A549 (cell line): ENCODE measurements at regions not wholly inside any gene's neighbourhood (a gene's known extent, or its start where the extent isn't known, plus 50 kb on each side); places are given as distances from the start of the nearest gene placed in this dataset.

Experiments
- ATAC-seq, 2 experiments: fragments of 200-7000 bp in 1 of 2; fragments of >200 bp in 1 of 2; cut with Nextera tagmentation in 1 of 2; cut with Tn5 transposase in 1 of 2; 3 replicates each; pipeline versions ENCODE4 v1.8.0 to v1.9.1; 2018 to 2020; ENCODE audit warnings: mild to moderate bottlenecking in 1 of 2, moderate library complexity in 1 of 2
- CTCF ChIA-PET: fragments of 300-600 bp; sonication (Branson Sonifier 250); formaldehyde crosslinking; extraction: SDS; loops from one replicate; lab custom pipeline; 2021; ENCODE audit warnings: antibody characterized with exemption, inconsistent platforms; lab: Yijun Ruan, JAX
- POLR2A ChIA-PET: fragments of 350-600 bp; formaldehyde crosslinking; extraction: SDS; loops from one replicate; lab custom pipeline; 2021; ENCODE audit warnings: antibody characterized with exemption, inconsistent platforms; lab: Yijun Ruan, JAX
- DNase-seq, 2 experiments: peaks; one replicate each; pipeline versions ENCODE4 v3.0.0 to v3.0.0-alpha.2; 2011 to 2016; ENCODE audit warnings: low read depth in 1 of 2, low spot score in 1 of 2
- FAIRE-seq: peaks from 2 replicates; lab custom pipeline; 2011; peaks lifted over from hg19 to GRCh38; lab: Jason Lieb, UNC
- H3K27ac ChIP-seq, 2 experiments: fragments of >200 bp; sonication (Bioruptor Twin); formaldehyde crosslinking; 3 replicates each; pipeline ENCODE4 v1.5.1; 2016 to 2017
- H3K4me1 ChIP-seq: fragments of >200 bp; sonication (Bioruptor Twin); formaldehyde crosslinking; 3 replicates; pipeline ENCODE4 v1.6.1; 2016
- H3K4me2 ChIP-seq: fragments of >200 bp; sonication (Bioruptor Twin); formaldehyde crosslinking; 3 replicates; pipeline ENCODE4 v1.6.1; 2016
- H3K4me3 ChIP-seq: fragments of >200 bp; sonication (Bioruptor Twin); formaldehyde crosslinking; 3 replicates; pipeline ENCODE4 v1.5.1; 2016
- H3K9me3 ChIP-seq: fragments of >200 bp; sonication (Bioruptor Twin); formaldehyde crosslinking; 3 replicates; pipeline ENCODE4 v1.6.1; 2016
- BHLHE40 ChIP-seq: IDR thresholded peaks from 2 replicates; pipeline ENCODE4 v1.6.1; 2012; ENCODE audit warnings: low read depth, low read length, inconsistent platforms
- EHMT2 ChIP-seq: fragments of 200-600 bp; sonication (generic); IDR thresholded peaks from 2 replicates; pipeline ENCODE4 v1.6.1; 2016; ENCODE audit warnings: antibody characterized with exemption, low read depth, mild to moderate bottlenecking, moderate library complexity
- ESRRA ChIP-seq: fragments of 150-350 bp; IDR thresholded peaks from 2 replicates; pipeline ENCODE4 v1.6.1; 2014; ENCODE audit warnings: mild to moderate bottlenecking, low read length, borderline replicate concordance
- HDAC2 ChIP-seq: fragments of 200-600 bp; sonication (generic); IDR thresholded peaks from 2 replicates; pipeline ENCODE4 v1.6.1; 2016
- HOXB13 ChIP-seq: fragments of 250-450 bp; sonication (Bioruptor Pico); IDR thresholded peaks from 2 replicates; pipeline ENCODE4 v1.5.0; 2020; ENCODE audit warnings: low read depth, mild to moderate bottlenecking, moderate library complexity
- KDM5A ChIP-seq: fragments of 200-600 bp; sonication (generic); IDR thresholded peaks from 2 replicates; pipeline ENCODE4 v1.6.1; 2016; ENCODE audit warnings: antibody characterized with exemption, mild to moderate bottlenecking
- MAFK ChIP-seq: fragments of 450-650 bp; IDR thresholded peaks from 2 replicates; pipeline ENCODE4 v1.6.1; 2014; ENCODE audit not compliant: partially characterized antibody
- POLR2AphosphoS2 ChIP-seq: conservative IDR thresholded peaks from 2 replicates; pipeline ENCODE4 v1.6.1; 2012; ENCODE audit warnings: low read length, improper control_type of control experiment, inconsistent platforms
- RFX5 ChIP-seq: fragments of 450-650 bp; IDR thresholded peaks from 2 replicates; pipeline ENCODE4 v1.7.1; 2014; ENCODE audit warnings: antibody characterized with exemption, mild to moderate bottlenecking, moderate library complexity
- SMC3 ChIP-seq: fragments of >200 bp; sonication (Bioruptor Twin); formaldehyde crosslinking; IDR thresholded peaks from 3 replicates; pipeline ENCODE4 v1.6.1; 2018; ENCODE audit warnings: inconsistent platforms
- TP53 ChIP-seq: fragments of 250-450 bp; sonication (Bioruptor Pico); IDR thresholded peaks from 2 replicates; pipeline ENCODE4 v1.5.0; 2021; ENCODE audit warnings: mild to moderate bottlenecking, moderate library complexity
- ZC3H11A ChIP-seq: fragments of 450-650 bp; IDR thresholded peaks from 2 replicates; pipeline ENCODE4 v1.6.1; 2014; ENCODE audit warnings: antibody characterized with exemption, mild to moderate bottlenecking
- ZFP36 ChIP-seq: fragments of 450-650 bp; IDR thresholded peaks from 2 replicates; pipeline ENCODE4 v1.6.1; 2014; ENCODE audit warnings: borderline replicate concordance; ENCODE audit not compliant: partially characterized antibody
- WGBS: methylation state at CpG from one replicate; pipeline ENCODE4 v1.1.6; 2017; ENCODE audit errors: missing lambda C conversion rate; 5-methylcytosine and 5-hydroxymethylcytosine counted together
- TF ChIP-seq, protein P1 (sequence below): fragments of 200-600 bp; sonication (generic); IDR thresholded peaks from 2 replicates; pipeline ENCODE4 v1.6.1; 2016; ENCODE audit warnings: antibody characterized with exemption, mild to moderate bottlenecking, moderate library complexity
- TF ChIP-seq, protein P2 (sequence below): fragments of 250-450 bp; sonication (Bioruptor Pico); IDR thresholded peaks from 2 replicates; pipeline ENCODE4 v1.5.0; 2021; ENCODE audit warnings: mild to moderate bottlenecking, moderate library complexity, borderline replicate concordance

DNA sequence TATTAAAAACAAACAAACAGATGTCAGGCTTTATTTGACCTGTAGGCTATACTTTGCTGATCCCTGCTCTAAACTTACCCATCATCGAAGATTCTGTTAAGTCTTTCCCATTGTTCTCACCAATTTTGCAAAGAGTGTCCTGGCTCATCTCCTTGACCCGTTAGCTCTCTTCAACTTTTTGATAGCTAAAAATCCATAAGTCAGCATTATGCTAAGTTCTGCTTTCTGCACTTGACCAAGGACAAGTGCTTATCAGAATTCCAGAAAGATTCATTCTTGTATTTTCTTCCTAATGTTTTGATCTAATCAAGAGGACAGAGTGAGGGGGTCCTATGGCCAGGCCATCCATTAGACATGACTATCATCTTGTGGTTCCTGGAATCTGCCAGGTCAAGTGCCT, 503.5 kb downstream of the FUT8 start:
- POLR2A ChIA-PET: no interaction called here
- H3K27ac ChIP-seq: no peak overlapping the region
- FAIRE-seq (no peak), DNase-seq (no peak), ATAC-seq (no peak)
- 14% methylated on average over 2 of the region's 2 CpGs for WGBS
- H3K4me2 ChIP-seq: no peak overlapping the region
- H3K4me3 ChIP-seq: no peak overlapping the region
- no peaks in the 10 kb centered on the region for H3K4me1 ChIP-seq
- no peak for TF ChIP-seq RFX5
- peak; percentile 60 for TF ChIP-seq MAFK
- no peaks in the 10 kb centered on the region for H3K9me3 ChIP-seq
- CTCF ChIA-PET: no interaction called here

DNA sequence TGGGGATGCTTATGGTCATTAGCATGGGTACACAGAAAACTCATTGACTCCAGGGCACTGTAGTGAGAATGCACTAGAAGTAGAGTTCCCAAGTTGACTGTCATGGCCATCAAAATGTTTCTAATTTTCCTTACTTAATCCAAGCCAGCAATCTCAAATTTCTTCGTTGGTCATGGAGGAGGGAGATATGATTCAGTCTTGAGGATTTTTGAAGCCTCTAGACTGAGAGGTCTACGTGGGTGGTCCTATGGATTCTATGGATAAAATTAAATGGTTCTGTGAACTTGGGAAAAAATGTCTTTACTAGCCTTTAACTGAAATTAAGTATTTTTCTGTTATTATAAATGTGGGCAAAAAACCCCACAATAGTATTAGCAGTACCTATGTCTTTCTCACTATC, 508.5 kb downstream of the FUT8 start:
- POLR2A ChIA-PET: no interaction called here
- no peak for DNase-seq
- CTCF ChIA-PET: interaction anchor here (1.3 kb wide), 1 partner anchor 39 kb away, joined by 3 read pairs; no protein-coding TSS in a partner anchor
- Histone ChIP-seq H3K4me1 (no peaks in the 10 kb centered on the region), H3K27ac (no peak overlapping the region), H3K4me3 (no peak overlapping the region), H3K9me3 (no peaks in the 10 kb centered on the region), H3K4me2 (no peak overlapping the region)
- WGBS: 6% methylated on average over 2 of the region's 2 CpGs
- no peak for FAIRE-seq
- no peak for ATAC-seq
- TF ChIP-seq ESRRA (no peak), HOXB13 (CRISPR knock-in tag) (no peak), ZC3H11A (no peak), SMC3 (no peak), HDAC2 (no peak), EHMT2 (no peak), POLR2AphosphoS2 (no peak), BHLHE40 (no peak), KDM5A (no peak)
- TF ChIP-seq, protein P1, sequence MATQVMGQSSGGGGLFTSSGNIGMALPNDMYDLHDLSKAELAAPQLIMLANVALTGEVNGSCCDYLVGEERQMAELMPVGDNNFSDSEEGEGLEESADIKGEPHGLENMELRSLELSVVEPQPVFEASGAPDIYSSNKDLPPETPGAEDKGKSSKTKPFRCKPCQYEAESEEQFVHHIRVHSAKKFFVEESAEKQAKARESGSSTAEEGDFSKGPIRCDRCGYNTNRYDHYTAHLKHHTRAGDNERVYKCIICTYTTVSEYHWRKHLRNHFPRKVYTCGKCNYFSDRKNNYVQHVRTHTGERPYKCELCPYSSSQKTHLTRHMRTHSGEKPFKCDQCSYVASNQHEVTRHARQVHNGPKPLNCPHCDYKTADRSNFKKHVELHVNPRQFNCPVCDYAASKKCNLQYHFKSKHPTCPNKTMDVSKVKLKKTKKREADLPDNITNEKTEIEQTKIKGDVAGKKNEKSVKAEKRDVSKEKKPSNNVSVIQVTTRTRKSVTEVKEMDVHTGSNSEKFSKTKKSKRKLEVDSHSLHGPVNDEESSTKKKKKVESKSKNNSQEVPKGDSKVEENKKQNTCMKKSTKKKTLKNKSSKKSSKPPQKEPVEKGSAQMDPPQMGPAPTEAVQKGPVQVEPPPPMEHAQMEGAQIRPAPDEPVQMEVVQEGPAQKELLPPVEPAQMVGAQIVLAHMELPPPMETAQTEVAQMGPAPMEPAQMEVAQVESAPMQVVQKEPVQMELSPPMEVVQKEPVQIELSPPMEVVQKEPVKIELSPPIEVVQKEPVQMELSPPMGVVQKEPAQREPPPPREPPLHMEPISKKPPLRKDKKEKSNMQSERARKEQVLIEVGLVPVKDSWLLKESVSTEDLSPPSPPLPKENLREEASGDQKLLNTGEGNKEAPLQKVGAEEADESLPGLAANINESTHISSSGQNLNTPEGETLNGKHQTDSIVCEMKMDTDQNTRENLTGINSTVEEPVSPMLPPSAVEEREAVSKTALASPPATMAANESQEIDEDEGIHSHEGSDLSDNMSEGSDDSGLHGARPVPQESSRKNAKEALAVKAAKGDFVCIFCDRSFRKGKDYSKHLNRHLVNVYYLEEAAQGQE: no peak
- TF ChIP-seq, protein P2, sequence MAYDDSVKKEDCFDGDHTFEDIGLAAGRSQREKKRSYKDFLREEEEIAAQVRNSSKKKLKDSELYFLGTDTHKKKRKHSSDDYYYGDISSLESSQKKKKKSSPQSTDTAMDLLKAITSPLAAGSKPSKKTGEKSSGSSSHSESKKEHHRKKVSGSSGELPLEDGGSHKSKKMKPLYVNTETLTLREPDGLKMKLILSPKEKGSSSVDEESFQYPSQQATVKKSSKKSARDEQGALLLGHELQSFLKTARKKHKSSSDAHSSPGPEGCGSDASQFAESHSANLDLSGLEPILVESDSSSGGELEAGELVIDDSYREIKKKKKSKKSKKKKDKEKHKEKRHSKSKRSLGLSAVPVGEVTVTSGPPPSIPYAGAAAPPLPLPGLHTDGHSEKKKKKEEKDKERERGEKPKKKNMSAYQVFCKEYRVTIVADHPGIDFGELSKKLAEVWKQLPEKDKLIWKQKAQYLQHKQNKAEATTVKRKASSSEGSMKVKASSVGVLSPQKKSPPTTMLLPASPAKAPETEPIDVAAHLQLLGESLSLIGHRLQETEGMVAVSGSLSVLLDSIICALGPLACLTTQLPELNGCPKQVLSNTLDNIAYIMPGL: no peak

DNA sequence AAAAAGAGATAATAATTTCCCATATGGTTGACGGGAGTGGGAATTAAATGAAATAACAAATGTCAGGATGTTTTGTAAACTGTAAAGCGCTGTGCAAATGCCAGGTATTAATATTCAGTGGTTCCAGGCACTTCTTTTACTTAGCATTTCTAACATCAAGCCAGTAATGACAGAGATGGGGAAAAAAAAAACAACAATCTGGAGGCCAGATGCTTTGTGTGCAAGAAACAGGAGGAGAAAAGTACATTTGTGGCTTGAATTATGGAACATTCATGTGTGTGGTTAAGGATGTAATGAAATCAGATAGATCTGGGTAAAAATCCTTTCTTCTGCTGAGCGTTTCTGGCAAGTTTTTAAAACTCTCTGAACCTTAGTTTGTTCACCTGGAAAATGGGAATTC, 509.6 kb downstream of the FUT8 start:
- DNase-seq (no peak), ATAC-seq (no peak), FAIRE-seq (no peak)
- TF ChIP-seq ZFP36 (no peak), MAFK (no peak), TP53 (CRISPR knock-in tag) (no peak)
- TF ChIP-seq, protein P2: no peak
- ChIA-PET POLR2A (no interaction called here), CTCF (interaction anchor here (1.3 kb wide), 1 partner anchor 38 kb away, joined by 3 read pairs; no protein-coding TSS in a partner anchor)
- Histone ChIP-seq H3K4me3 (no peak overlapping the region), H3K4me1 (no peaks in the 10 kb centered on the region), H3K27ac (no peak overlapping the region), H3K4me2 (no peak overlapping the region), H3K9me3 (no peaks in the 10 kb centered on the region)
- 42% methylated on average over 3 of the region's 3 CpGs for WGBS
